ENCODE measurements at regions not wholly inside any gene's neighbourhood (a gene's known extent, or its start where the extent isn't known, plus 50 kb on each side); places are given as distances from the start of the nearest gene placed in this dataset.

DNA sequence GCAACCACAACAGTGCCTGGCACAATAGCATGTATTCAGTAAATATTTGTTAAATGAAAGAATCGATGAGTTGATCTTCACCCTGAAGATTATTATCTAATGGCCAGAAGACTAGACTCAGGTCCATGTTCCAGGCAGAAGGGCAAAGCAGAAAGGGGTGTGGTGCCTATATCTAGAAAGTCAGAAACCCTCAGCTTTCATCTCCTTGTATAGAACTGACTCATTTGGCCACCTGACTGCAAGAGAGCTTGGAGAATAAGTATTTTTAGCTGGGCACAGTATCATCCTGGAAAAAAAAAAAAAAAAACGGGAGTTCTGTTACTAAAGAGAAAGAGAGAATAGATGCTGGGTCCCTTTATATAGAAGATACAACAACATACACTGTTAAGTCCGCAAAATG lies 69.7 kb upstream of the SPRED1 start:
- DNase-seq: no peak

DNA sequence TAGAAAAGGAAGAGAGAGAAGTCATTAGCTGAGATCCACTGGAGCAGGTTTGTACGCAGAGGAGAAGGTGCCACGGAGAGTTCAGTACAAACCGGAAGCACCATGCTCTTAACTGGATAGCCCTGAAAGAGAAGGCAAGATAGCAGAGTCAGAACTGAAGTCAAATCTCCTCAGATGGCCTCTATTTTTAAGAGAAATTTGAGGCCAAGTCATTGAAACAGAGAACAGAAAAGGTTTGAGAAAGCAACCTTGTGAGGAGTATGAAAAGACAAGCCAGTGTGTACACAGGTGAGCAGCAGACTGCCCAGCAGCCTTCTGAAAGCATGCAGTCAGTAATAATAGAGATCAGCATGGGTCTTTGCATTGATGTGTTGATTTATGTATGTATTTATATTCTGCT lies 66.1 kb upstream of the SPRED1 start:
- no peak for DNase-seq

DNA sequence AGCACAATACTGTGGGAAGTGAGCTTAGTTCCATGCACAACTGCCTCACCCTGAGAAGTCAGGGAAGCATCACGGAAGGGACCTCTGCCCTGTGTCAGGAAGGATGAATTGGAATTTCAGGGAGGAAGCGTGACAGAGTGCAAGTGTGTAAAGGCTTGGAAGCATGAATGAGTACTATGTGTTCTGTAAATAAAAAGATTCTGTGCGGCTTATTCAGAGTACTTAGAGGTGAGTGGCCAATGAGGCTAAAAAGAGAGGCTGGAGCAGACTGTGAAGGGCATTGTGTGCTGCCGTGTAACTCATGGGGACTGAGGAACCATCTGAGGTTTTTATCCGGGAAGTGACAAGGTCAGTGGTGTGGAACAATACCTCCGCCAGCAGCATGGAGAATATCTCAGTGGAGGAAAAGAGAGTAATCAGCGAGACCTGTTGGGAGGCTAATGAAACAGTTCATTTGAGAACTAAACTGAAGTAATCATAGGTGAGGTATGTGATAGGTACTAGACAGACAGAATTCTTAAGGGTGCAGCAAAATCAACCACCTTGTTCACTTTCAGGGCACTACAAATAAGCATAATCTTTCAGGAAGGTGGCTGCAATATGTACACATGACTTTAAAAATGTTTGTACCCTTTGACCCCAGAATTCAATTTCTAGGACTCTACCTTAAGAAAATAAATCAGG lies 64.9 kb upstream of the SPRED1 start:
- no peak for DNase-seq

DNA sequence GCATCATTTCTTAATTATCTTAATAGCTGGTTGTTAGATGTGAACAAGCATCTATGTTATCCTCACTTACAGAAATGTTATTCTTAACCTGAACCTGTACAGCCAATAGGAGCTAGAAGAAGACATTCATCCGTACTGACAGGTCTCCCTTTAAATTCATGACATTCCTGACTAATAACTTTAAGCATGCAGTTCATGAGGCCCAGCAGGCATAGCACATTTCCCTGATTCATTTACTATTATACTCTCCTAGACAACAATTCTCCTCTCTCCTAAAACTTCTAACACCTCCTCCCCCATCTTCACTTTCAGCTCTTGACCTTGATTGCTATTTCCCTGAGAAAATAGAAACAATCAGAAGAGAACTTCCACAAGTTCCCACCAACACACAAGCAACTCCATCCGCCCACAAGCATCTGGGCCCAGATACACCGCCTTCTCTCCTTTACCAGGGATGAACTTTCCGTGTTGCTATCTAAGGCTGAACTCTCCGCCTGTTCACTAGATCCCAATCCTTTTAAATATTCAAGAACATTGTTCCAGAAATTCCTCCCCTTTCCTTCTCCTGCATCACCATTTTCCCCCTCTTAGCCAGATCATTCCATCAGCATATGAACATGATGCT lies 62.9 kb upstream of the SPRED1 start:
- no peak for DNase-seq

DNA sequence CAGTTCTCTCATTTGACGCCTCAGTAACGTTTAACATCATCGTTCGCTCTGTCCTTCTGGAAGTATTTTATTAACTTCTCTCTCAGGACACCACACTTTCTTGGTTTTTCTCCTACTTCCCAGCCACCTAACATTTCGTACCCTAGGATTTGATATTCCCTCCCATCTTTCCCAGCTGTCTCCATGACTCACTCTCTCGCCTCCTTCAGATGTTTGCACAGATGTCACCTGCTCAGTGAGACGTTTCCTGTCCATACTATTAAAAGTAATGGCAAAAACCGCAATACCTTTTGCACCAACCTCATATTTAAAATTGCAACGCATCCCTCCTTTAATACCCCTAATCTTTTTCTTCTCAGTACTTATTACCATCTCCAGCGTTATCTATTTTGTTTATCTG lies 62.1 kb upstream of the SPRED1 start:
- DNase-seq: no peak

DNA sequence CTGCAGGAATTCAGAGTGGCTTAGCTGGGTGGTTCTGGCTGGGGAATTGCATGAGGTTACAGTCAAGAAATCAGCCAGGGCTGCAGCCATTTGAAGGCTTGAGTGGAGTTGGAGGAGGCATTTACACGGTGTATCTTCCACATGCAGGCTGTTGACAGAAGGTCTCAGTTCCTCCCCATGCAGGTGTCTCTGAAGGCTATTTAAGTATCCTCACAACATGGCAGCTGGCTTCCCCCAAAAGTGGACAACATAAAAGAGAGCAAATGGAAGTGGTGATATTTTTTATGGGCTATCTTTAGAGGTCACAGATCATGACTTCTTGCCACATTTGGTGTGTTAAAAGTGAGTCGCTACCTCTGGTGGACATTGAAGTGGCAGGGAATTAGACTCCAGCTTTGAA lies 60.1 kb upstream of the SPRED1 start:
- DNase-seq: no peak

DNA sequence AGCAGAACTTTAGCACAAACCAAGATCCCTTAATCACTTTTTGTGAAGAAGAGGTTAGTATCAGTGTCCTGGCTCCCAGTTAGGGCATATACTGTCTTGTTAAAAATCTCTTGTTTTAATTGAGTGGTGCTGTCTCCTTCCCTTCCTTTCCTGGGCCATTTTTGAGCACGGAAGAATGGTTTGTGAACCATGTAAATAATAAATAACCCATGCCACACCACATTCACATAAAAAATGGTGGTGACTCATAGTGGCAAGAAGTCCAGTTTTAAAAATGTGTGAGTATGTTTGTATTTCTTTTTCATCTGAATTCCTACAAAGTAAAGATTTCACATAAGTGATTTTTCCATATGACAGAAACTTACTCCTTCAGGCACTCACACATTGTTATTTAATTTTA lies 59.1 kb upstream of the SPRED1 start:
- no peak for DNase-seq

DNA sequence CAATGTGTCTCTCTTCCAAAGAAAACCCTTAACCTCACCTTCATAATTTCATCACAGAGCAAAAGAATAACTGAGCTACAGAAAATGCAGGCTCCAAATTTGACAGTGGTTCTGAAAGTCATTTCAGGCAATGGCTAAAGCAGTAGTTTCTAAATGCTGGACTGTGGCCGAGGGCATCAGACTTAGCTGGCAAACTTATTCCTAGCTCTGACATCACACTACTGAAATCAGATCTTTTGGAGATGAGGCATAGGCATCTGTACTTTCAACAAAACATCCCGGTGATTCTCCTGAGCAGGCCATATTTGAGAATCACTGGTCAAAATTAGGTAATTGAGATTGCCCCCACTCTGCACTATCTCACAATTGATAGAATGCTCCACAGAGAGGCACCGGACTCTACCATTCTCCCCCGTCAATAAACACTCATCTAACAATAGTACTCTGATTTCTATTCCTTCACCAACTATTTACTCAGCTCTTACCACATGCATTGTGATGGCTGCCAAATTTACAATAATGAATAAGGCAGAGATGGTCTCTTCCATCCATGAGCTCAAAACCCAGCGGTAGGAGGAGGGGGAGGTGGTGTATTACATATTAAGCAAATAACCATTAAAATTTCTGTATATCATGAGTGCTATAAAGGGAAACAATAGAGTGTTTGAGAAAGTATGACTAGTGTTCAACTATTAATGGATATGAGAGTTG lies 57.3 kb upstream of the SPRED1 start:
- DNase-seq: no peak

DNA sequence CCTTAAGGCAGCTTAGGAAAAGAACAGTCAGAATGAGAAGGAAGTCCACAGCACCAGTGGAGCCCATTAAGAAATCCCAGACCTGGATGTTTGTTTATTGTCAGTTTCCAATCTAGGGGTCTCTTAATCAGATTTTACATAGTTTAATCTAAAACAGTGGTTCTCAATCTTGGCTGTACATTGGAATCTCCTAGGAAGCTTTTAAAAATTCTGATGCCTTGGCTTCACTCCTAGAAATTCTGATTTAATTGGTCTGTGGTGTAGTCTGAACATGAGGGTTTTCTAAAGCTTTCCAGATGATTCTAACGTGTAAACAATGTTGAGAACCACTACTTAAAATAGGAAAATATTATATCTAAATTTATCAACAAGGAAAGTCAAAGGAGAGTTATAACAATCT lies 56.6 kb upstream of the SPRED1 start:
- no peak for DNase-seq

DNA sequence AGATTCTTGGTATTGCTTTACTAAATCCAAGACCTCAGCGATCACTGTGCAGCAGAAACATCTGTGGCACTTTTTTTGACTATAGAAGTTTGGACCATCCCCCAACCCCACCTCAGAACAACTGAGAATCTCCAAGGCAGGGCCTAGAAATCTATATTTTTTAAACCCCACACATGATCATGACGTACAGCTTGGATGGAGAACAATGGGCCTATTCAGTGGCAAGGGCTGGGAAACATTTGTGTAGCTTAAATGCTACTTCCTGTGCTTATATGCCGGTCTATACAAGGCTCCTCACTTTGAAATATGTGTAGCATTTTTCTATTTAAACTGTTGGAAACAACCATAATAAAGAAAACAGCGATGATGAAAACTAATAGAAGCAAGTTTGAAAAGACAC lies 55.1 kb upstream of the SPRED1 start:
- no peak for DNase-seq

DNA sequence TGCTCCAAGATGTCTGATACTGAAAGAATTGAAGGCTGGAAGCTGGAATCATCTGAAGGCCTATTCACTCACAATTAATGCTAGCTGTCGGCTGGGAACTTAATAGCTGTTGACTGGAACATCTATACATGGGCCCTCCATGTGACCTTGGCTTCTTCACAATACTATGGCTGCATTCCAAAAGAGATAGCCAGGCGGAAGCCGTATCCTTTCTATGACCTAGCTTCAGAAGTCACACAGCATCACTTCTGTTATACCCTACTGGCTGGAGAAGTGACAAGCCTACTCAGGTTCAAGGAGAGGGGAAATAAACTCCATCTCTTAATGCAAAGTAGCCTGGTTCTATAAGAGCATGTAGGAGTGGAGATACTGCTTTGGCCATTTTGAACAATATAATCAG lies 50.9 kb upstream of the SPRED1 start:
- no peak for DNase-seq

DNA sequence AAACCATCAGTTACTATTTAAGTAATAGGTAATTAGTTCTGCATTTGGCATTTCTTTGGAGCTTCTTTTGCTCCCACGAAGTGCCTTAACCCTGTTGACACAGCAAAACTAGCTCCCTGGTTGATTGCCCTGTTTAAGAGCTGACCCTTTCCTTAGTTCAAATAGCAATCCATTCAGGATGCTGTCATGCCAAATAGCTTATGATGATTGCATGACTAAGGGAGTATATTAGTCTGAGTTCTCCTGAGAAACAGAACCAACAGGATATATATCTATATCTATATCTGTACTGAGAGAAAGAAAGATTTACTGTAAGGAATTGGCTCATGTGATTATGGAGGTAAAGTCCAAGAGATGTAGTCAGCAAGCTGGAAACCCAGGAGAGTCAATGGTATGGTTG lies 50.3 kb upstream of the SPRED1 start:
- no peak for DNase-seq

All from CD4-positive, alpha-beta T cell treated with Interferon gamma for 1 hour (primary cell).